ENCODE measurements at regions not wholly inside any gene's neighbourhood (a gene's known extent, or its start where the extent isn't known, plus 50 kb on each side); places are given as distances from the start of the nearest gene placed in this dataset.

- Histone ChIP-seq H3K9ac (ENCODE audit: low read length) (no peak overlapping the region), H3K27ac (ENCODE audit: low read depth, low read length) (no peak overlapping the region), H4K20me1 (ENCODE audit: insufficient read depth, low read length) (no peaks in the 10 kb centered on the region), H3K79me2 (ENCODE audit: insufficient read depth, low read length) (no peaks in the 10 kb centered on the region), H3K36me3 (ENCODE audit: insufficient read depth, low read length) (no peaks in the 10 kb centered on the region), H3K4me2 (ENCODE audit: low read length) (no peak overlapping the region), H3K4me3 (ENCODE audit: insufficient read depth, low read depth, low read length) (no peak overlapping the region), H3K9me3 (ENCODE audit: insufficient read depth, low read depth, low read length) (no peaks in the 10 kb centered on the region), H3K27me3 (ENCODE audit: insufficient read depth, low read length) (no peaks in the 10 kb centered on the region), H2AFZ (ENCODE audit: low read depth, low read length) (no peak overlapping the region), H3K4me1 (ENCODE audit: insufficient read depth, low read length) (no peaks in the 10 kb centered on the region)
- H3K27me3 Mint-ChIP-seq (ENCODE audit: low read depth, unreplicated experiment) = no peaks in the 10 kb centered on the region
- no peak overlapping the region for H3K4me3 Mint-ChIP-seq (ENCODE audit: unreplicated experiment)
- no peak overlapping the region for H3K27ac Mint-ChIP-seq (ENCODE audit: unreplicated experiment)
- TF ChIP-seq EZH2 (IDR thresholded peaks at IDR 0.05; ENCODE audit: insufficient read depth, low read length) = no peak
- TF ChIP-seq, protein P1, sequence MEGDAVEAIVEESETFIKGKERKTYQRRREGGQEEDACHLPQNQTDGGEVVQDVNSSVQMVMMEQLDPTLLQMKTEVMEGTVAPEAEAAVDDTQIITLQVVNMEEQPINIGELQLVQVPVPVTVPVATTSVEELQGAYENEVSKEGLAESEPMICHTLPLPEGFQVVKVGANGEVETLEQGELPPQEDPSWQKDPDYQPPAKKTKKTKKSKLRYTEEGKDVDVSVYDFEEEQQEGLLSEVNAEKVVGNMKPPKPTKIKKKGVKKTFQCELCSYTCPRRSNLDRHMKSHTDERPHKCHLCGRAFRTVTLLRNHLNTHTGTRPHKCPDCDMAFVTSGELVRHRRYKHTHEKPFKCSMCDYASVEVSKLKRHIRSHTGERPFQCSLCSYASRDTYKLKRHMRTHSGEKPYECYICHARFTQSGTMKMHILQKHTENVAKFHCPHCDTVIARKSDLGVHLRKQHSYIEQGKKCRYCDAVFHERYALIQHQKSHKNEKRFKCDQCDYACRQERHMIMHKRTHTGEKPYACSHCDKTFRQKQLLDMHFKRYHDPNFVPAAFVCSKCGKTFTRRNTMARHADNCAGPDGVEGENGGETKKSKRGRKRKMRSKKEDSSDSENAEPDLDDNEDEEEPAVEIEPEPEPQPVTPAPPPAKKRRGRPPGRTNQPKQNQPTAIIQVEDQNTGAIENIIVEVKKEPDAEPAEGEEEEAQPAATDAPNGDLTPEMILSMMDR (IDR thresholded peaks at IDR 0.05; ENCODE audit: insufficient read depth, low read depth, low read length) = no peak
- H3K36me3 Mint-ChIP-seq (ENCODE audit: low read depth, unreplicated experiment) = no peaks in the 10 kb centered on the region
- peaks cover 1% of the 10 kb centered on the region for H3K4me1 Mint-ChIP-seq (ENCODE audit: low read depth, unreplicated experiment)
- no peaks in the 10 kb centered on the region for H3K9me3 Mint-ChIP-seq (ENCODE audit: unreplicated experiment)
- DNase-seq (ENCODE audit: low read depth) (no peak), FAIRE-seq (no peak)
Observed at GRCh38 chr5:52469835-52470234, 317.9 kb upstream of the ITGA1 start.

DNA sequence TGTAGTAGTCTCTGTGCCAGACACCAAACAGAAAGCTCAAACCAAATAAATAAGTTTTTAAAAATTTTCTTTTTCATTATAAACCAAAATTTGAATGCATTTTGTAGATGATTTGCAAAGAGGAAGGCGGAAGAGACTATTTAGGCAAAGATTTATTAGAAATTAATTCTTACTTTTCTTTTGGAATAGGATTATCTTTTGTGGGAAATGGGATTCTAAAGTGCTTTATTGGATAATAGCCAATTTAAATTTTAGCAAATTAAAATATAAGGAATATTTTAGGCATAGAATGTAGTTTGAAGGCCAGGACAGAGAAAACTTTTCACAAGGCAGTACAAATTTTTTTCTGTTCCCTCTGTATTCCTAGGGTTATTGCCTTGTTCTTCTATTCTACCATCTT lies 311.4 kb upstream of the ITGA1 start:
- Histone ChIP-seq H3K79me2 (ENCODE audit: insufficient read depth, low read length) (no peaks in the 10 kb centered on the region), H3K27ac (ENCODE audit: low read depth, low read length) (no peak overlapping the region), H3K27me3 (ENCODE audit: insufficient read depth, low read length) (no peaks in the 10 kb centered on the region), H3K4me2 (ENCODE audit: low read length) (no peak overlapping the region), H3K4me3 (ENCODE audit: insufficient read depth, low read depth, low read length) (no peak overlapping the region), H3K9me3 (ENCODE audit: insufficient read depth, low read depth, low read length) (no peaks in the 10 kb centered on the region), H3K4me1 (ENCODE audit: insufficient read depth, low read length) (no peaks in the 10 kb centered on the region), H3K36me3 (ENCODE audit: insufficient read depth, low read length) (no peaks in the 10 kb centered on the region), H2AFZ (ENCODE audit: low read depth, low read length) (no peak overlapping the region), H3K9ac (ENCODE audit: low read length) (no peak overlapping the region), H4K20me1 (ENCODE audit: insufficient read depth, low read length) (no peaks in the 10 kb centered on the region)
- H3K36me3 Mint-ChIP-seq (ENCODE audit: low read depth, unreplicated experiment) = no peaks in the 10 kb centered on the region
- H3K27ac Mint-ChIP-seq (ENCODE audit: unreplicated experiment) = no peak overlapping the region
- DNase-seq (ENCODE audit: low read depth) (no peak), FAIRE-seq (no peak)
- no peak overlapping the region for H3K4me3 Mint-ChIP-seq (ENCODE audit: unreplicated experiment)
- no peaks in the 10 kb centered on the region for H3K9me3 Mint-ChIP-seq (ENCODE audit: unreplicated experiment)
- no peaks in the 10 kb centered on the region for H3K27me3 Mint-ChIP-seq (ENCODE audit: low read depth, unreplicated experiment)
- no peaks in the 10 kb centered on the region for H3K4me1 Mint-ChIP-seq (ENCODE audit: low read depth, unreplicated experiment)
- TF ChIP-seq, protein P1 (IDR thresholded peaks at IDR 0.05; ENCODE audit: insufficient read depth, low read depth, low read length) = no peak
- TF ChIP-seq EZH2 (IDR thresholded peaks at IDR 0.05; ENCODE audit: insufficient read depth, low read length) = no peak

DNA sequence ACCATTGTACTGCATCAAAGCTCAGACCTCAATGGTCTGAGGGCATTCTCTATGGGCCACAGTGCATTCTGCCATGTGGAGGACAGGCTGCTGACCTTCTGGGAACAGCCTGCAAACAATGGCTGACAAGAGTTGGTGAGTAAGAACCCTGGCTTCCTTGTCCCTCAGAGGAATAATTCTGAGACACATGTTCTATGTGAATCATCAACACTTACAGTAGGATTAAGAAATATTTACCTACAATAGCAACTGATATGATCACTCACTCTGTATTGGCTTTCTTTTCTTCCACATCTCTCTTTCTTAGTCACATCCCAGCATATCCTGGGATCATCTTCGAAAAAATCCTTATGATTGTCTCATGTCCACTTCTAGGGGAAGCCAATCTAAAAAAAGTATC lies 306.5 kb upstream of the ITGA1 start:
- Mint-ChIP-seq H3K4me1 (ENCODE audit: low read depth, unreplicated experiment) (no peaks in the 10 kb centered on the region), H3K27me3 (ENCODE audit: low read depth, unreplicated experiment) (no peaks in the 10 kb centered on the region), H3K4me3 (ENCODE audit: unreplicated experiment) (no peak overlapping the region), H3K9me3 (ENCODE audit: unreplicated experiment) (no peaks in the 10 kb centered on the region), H3K27ac (ENCODE audit: unreplicated experiment) (no peak overlapping the region), H3K36me3 (ENCODE audit: low read depth, unreplicated experiment) (no peaks in the 10 kb centered on the region)
- DNase-seq (ENCODE audit: low read depth) (no peak), FAIRE-seq (no peak)
- H2AFZ ChIP-seq (ENCODE audit: low read depth, low read length) = no peak overlapping the region
- H3K36me3 ChIP-seq (ENCODE audit: insufficient read depth, low read length) = no peaks in the 10 kb centered on the region
- no peaks in the 10 kb centered on the region for H3K79me2 ChIP-seq (ENCODE audit: insufficient read depth, low read length)
- H3K4me3 ChIP-seq (ENCODE audit: insufficient read depth, low read depth, low read length) = no peak overlapping the region
- H3K9me3 ChIP-seq (ENCODE audit: insufficient read depth, low read depth, low read length) = no peaks in the 10 kb centered on the region
- no peak for TF ChIP-seq EZH2 (IDR thresholded peaks at IDR 0.05; ENCODE audit: insufficient read depth, low read length)
- TF ChIP-seq, protein P1 (IDR thresholded peaks at IDR 0.05; ENCODE audit: insufficient read depth, low read depth, low read length) = no peak
- no peaks in the 10 kb centered on the region for H3K27me3 ChIP-seq (ENCODE audit: insufficient read depth, low read length)
- H3K4me1 ChIP-seq (ENCODE audit: insufficient read depth, low read length) = no peaks in the 10 kb centered on the region
- no peak overlapping the region for H3K4me2 ChIP-seq (ENCODE audit: low read length)
- H3K9ac ChIP-seq (ENCODE audit: low read length) = no peak overlapping the region
- no peaks in the 10 kb centered on the region for H4K20me1 ChIP-seq (ENCODE audit: insufficient read depth, low read length)
- H3K27ac ChIP-seq (ENCODE audit: low read depth, low read length) = no peak overlapping the region
